ENCODE measurements at regions not wholly inside any gene's neighbourhood (a gene's known extent, or its start where the extent isn't known, plus 50 kb on each side); places are given as distances from the start of the nearest gene placed in this dataset.
"Not testable (repeated sequence)": the region's sequence is repeated elsewhere in the genome, so short reads cannot be mapped to it uniquely, and the experiment has no call there.

GRCh38 chr1:117707371-117707770, 101.5 kb downstream of the TENT5C start:
- no peak for DNase-seq (ENCODE audit: low read depth)

- DNase-seq (ENCODE audit: low read depth) = no peak
Measured at GRCh38 chr1:117708323-117709248, 102.7 kb downstream of the TENT5C start.

GRCh38 chr1:117709249-117709691, 103.4 kb downstream of the TENT5C start:
- DNase-seq (ENCODE audit: low read depth) = no peak

GRCh38 chr1:117710710-117711109, 104.9 kb downstream of the TENT5C start:
- DNase-seq (ENCODE audit: low read depth) = no peak

GRCh38 chr1:117712621-117713020, 106.8 kb downstream of the TENT5C start:
- DNase-seq (ENCODE audit: low read depth) = no peak

GRCh38 chr1:117714546-117714945, 108.7 kb downstream of the TENT5C start:
- DNase-seq (ENCODE audit: low read depth) = no peak

- DNase-seq (ENCODE audit: low read depth) = not testable (repeated sequence)
Measured at GRCh38 chr1:117716030-117716429, 110.2 kb downstream of the TENT5C start.

- DNase-seq (ENCODE audit: low read depth) = not testable (repeated sequence)
Measured at GRCh38 chr1:117717980-117718379, 112.1 kb downstream of the TENT5C start.

GRCh38 chr1:117718596-117718995, 112.7 kb downstream of the TENT5C start:
- not testable (repeated sequence) for DNase-seq (ENCODE audit: low read depth)

- no peak for DNase-seq (ENCODE audit: low read depth)
Measured at GRCh38 chr1:117719004-117719403, 113.2 kb downstream of the TENT5C start.

GRCh38 chr1:117732065-117732797, 126.4 kb downstream of the TENT5C start:
- DNase-seq (ENCODE audit: low read depth) = peak; percentile 3

- no peak for DNase-seq (ENCODE audit: low read depth)
Measured at GRCh38 chr1:117732956-117733355, 127.1 kb downstream of the TENT5C start.

- DNase-seq (ENCODE audit: low read depth) = no peak
Measured at GRCh38 chr1:117734403-117734802, 128.6 kb downstream of the TENT5C start.

- DNase-seq (ENCODE audit: low read depth) = no peak
Measured at GRCh38 chr1:117735045-117735992, 129.5 kb downstream of the TENT5C start.

GRCh38 chr1:117739504-117739903, 133.7 kb downstream of the TENT5C start:
- DNase-seq (ENCODE audit: low read depth) = no peak

- no peak for DNase-seq (ENCODE audit: low read depth)
Measured at GRCh38 chr1:117740496-117740895, 134.6 kb downstream of the TENT5C start.

- not testable (repeated sequence) for DNase-seq (ENCODE audit: low read depth)
Measured at GRCh38 chr1:117746565-117746964, 140.7 kb downstream of the TENT5C start.

GRCh38 chr1:117747605-117748004, 141.8 kb downstream of the TENT5C start:
- no peak for DNase-seq (ENCODE audit: low read depth)

- no peak for DNase-seq (ENCODE audit: low read depth)
Measured at GRCh38 chr1:117751321-117751720, 145.5 kb downstream of the TENT5C start.

- DNase-seq (ENCODE audit: low read depth) = no peak
Measured at GRCh38 chr1:117752661-117753060, 146.8 kb downstream of the TENT5C start.

GRCh38 chr1:117753232-117753631, 147.4 kb downstream of the TENT5C start:
- DNase-seq (ENCODE audit: low read depth) = no peak

- DNase-seq (ENCODE audit: low read depth) = peak; percentile 37
Measured at GRCh38 chr1:117753652-117754051, 147.8 kb downstream of the TENT5C start.
